Calu3 (cell line): ENCODE measurements at regions not wholly inside any gene's neighbourhood (a gene's known extent, or its start where the extent isn't known, plus 50 kb on each side); places are given as distances from the start of the nearest gene placed in this dataset.

Source experiments
- BruUV-seq: library from RNA; stranded (reverse); fragments of 400-500 nt; replicated peaks from 2 replicates; lab custom pipeline; 2021; lab: Mats Ljungman, UMichigan
- CTCF ChIA-PET: fragments of 300-600 bp; sonication (Branson Sonifier 250); formaldehyde crosslinking; loops from one replicate; lab custom pipeline; 2022; ENCODE audit warnings: antibody characterized with exemption; lab: Charles Lee
- DNase-seq: peaks from one replicate; pipeline ENCODE4 v3.0.0; 2022
- H3K27ac Mint-ChIP-seq: one replicate; pipeline ENCODE4 v1.8.0; 2022; ENCODE audit warnings: mixed read lengths; ENCODE audit not compliant: unreplicated experiment
- H3K27me3 Mint-ChIP-seq: one replicate; pipeline ENCODE4 v1.8.0; 2022; ENCODE audit warnings: mixed read lengths; ENCODE audit not compliant: unreplicated experiment
- H3K36me3 Mint-ChIP-seq: one replicate; pipeline ENCODE4 v1.8.0; 2022; ENCODE audit warnings: mild to moderate bottlenecking, moderate library complexity, mixed read lengths; ENCODE audit not compliant: insufficient read depth, unreplicated experiment
- H3K4me1 Mint-ChIP-seq: one replicate; pipeline ENCODE4 v1.8.0; 2022; ENCODE audit warnings: mild to moderate bottlenecking, low read depth, mixed read lengths; ENCODE audit not compliant: unreplicated experiment
- H3K4me3 Mint-ChIP-seq: one replicate; pipeline ENCODE4 v1.8.0; 2022; ENCODE audit warnings: mild to moderate bottlenecking, low read depth, moderate library complexity, mixed read lengths; ENCODE audit not compliant: unreplicated experiment
- H3K9me3 Mint-ChIP-seq: one replicate; pipeline ENCODE4 v1.8.0; 2022; ENCODE audit warnings: low read depth, mixed read lengths; ENCODE audit not compliant: unreplicated experiment
- intact Hi-C: fragments of 100-400 bp; cut with micrococcal nuclease; formaldehyde crosslinking; loops from one replicate; pipeline ENCODE4 v1.10.0; 2022; ENCODE audit not compliant: unreplicated experiment
- TF ChIP-seq, protein P1 (sequence below): fragments of 200-600 bp; IDR thresholded peaks from one replicate; pipeline ENCODE4 v1.8.0; 2022; ENCODE audit warnings: antibody characterized with exemption; ENCODE audit not compliant: unreplicated experiment

DNA sequence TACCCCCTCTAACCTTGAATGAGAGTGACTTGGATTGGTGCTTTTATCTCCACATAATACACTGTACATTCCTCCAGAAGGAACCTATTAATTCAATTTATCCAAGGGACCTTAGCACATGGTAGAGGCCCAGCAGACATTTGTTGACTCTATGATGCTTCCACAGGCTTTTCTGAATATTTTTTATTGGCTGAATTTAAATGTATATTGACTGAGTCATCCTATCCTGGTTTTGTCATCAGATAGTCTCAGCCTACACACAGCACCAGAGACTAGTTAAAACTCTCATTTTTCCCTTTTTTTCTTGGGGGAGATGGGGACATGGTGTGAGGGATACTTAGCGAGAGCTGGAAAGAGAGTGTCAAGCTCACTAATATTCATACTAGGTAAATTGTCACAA is 101.6 kb downstream of the LRRC30 start:
- Mint-ChIP-seq H3K9me3 (peaks cover 1% of the 10 kb centered on the region), H3K36me3 (no peaks in the 10 kb centered on the region), H3K27me3 (no peaks in the 10 kb centered on the region), H3K4me3 (no peak overlapping the region), H3K4me1 (no peaks in the 10 kb centered on the region), H3K27ac (no peak overlapping the region)
- intact Hi-C loops: no loop called here
- no TSS peak for BruUV-seq
- CTCF ChIA-PET: no interaction called here
- TF ChIP-seq, protein P1, sequence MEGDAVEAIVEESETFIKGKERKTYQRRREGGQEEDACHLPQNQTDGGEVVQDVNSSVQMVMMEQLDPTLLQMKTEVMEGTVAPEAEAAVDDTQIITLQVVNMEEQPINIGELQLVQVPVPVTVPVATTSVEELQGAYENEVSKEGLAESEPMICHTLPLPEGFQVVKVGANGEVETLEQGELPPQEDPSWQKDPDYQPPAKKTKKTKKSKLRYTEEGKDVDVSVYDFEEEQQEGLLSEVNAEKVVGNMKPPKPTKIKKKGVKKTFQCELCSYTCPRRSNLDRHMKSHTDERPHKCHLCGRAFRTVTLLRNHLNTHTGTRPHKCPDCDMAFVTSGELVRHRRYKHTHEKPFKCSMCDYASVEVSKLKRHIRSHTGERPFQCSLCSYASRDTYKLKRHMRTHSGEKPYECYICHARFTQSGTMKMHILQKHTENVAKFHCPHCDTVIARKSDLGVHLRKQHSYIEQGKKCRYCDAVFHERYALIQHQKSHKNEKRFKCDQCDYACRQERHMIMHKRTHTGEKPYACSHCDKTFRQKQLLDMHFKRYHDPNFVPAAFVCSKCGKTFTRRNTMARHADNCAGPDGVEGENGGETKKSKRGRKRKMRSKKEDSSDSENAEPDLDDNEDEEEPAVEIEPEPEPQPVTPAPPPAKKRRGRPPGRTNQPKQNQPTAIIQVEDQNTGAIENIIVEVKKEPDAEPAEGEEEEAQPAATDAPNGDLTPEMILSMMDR: no peak
- no peak for DNase-seq

GRCh38 chr18:7333025-7333562 is 102.2 kb downstream of the LRRC30 start:
- Mint-ChIP-seq H3K4me3 (no peak overlapping the region), H3K36me3 (no peaks in the 10 kb centered on the region), H3K27me3 (no peaks in the 10 kb centered on the region), H3K27ac (no peak overlapping the region), H3K4me1 (no peaks in the 10 kb centered on the region), H3K9me3 (no peaks in the 10 kb centered on the region)
- TF ChIP-seq, protein P1: no peak
- intact Hi-C loops: no loop called here
- no peak for DNase-seq
- no TSS peak for BruUV-seq
- CTCF ChIA-PET: no interaction called here

GRCh38 chr18:7334973-7335568 is 104.2 kb downstream of the LRRC30 start:
- no peak overlapping the region for H3K4me3 Mint-ChIP-seq
- peak; percentile 19 for DNase-seq
- no TSS peak for BruUV-seq
- TF ChIP-seq, protein P1: no peak
- intact Hi-C loops: no loop called here
- H3K36me3 Mint-ChIP-seq: no peaks in the 10 kb centered on the region
- CTCF ChIA-PET: interaction anchor here (0.5 to 0.7 kb wide), 2 partner anchors 1157 to 1388 kb away, joined by 3 read pairs; no protein-coding TSS in a partner anchor
- H3K27me3 Mint-ChIP-seq: no peaks in the 10 kb centered on the region
- H3K9me3 Mint-ChIP-seq: no peaks in the 10 kb centered on the region
- no peak overlapping the region for H3K27ac Mint-ChIP-seq
- no peaks in the 10 kb centered on the region for H3K4me1 Mint-ChIP-seq

- Mint-ChIP-seq H3K4me1 (no peaks in the 10 kb centered on the region), H3K4me3 (no peak overlapping the region), H3K27ac (no peak overlapping the region), H3K36me3 (no peaks in the 10 kb centered on the region), H3K9me3 (no peaks in the 10 kb centered on the region), H3K27me3 (peaks cover 10% of the 10 kb centered on the region)
- CTCF ChIA-PET: no interaction called here
- no peak for DNase-seq
- TF ChIP-seq, protein P1: no peak
- BruUV-seq: no TSS peak
- intact Hi-C loops: no loop called here
These were observed 105.7 kb downstream of the LRRC30 start for GRCh38 chr18:7336623-7337022.
